ENCODE measurements at regions not wholly inside any gene's neighbourhood (a gene's known extent, or its start where the extent isn't known, plus 50 kb on each side); places are given as distances from the start of the nearest gene placed in this dataset.

- Mint-ChIP-seq H3K9me3 (peaks cover 16% of the 10 kb centered on the region), H3K27ac (no peak overlapping the region), H3K36me3 (no peaks in the 10 kb centered on the region), H3K4me1 (peaks cover 14% of the 10 kb centered on the region), H3K4me3 (no peak overlapping the region), H3K27me3 (ENCODE audit: insufficient read depth, low read depth) (no peaks in the 10 kb centered on the region)
- Histone ChIP-seq H3F3A (ENCODE audit: low read depth) (no peaks in the 10 kb centered on the region), H3K4me2 (no peak overlapping the region), H3K9me3 (ENCODE audit: low read depth) (no peaks in the 10 kb centered on the region), H3K79me2 (ENCODE audit: low read depth) (no peaks in the 10 kb centered on the region), H4K20me1 (ENCODE audit: low read depth) (no peaks in the 10 kb centered on the region), H3K4me3 (no peak overlapping the region), H3K36me3 (no peaks in the 10 kb centered on the region), H3K27ac (no peak overlapping the region), H2AFZ (replicated peaks) (no peak overlapping the region), H3K4me1 (no peaks in the 10 kb centered on the region), H3K27me3 (no peaks in the 10 kb centered on the region), H3K9ac (no peak overlapping the region)
- TF ChIP-seq EZH2phosphoT487 (IDR thresholded peaks at IDR 0.05) = no peak
- TF ChIP-seq, protein P1, sequence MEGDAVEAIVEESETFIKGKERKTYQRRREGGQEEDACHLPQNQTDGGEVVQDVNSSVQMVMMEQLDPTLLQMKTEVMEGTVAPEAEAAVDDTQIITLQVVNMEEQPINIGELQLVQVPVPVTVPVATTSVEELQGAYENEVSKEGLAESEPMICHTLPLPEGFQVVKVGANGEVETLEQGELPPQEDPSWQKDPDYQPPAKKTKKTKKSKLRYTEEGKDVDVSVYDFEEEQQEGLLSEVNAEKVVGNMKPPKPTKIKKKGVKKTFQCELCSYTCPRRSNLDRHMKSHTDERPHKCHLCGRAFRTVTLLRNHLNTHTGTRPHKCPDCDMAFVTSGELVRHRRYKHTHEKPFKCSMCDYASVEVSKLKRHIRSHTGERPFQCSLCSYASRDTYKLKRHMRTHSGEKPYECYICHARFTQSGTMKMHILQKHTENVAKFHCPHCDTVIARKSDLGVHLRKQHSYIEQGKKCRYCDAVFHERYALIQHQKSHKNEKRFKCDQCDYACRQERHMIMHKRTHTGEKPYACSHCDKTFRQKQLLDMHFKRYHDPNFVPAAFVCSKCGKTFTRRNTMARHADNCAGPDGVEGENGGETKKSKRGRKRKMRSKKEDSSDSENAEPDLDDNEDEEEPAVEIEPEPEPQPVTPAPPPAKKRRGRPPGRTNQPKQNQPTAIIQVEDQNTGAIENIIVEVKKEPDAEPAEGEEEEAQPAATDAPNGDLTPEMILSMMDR (IDR thresholded peaks at IDR 0.05) = no peak
- no peak for TF ChIP-seq EZH2 (IDR thresholded peaks at IDR 0.05)
- DNase-seq (ENCODE audit: low spot score) = no peak
Measured at GRCh38 chr2:36177282-36177681, 178.3 kb upstream of the CRIM1 start.

DNA sequence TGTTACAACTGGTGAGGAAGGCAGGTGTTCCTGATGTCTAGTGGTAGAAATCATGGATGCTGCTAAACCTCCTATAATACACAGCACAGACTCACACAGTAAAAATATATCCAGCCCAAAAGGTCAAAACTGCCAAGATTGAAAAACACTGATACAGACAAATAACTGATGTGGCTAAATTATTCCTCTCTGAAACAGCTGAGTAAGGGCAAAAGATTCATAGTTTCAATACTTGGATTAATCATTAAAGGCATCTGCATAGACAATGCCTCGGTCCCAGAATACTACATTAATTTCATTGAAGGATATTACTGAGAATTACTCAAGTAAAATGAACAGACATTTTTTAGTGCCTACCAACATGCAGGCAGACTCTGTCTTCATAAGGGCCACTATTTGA, 180.7 kb upstream of the CRIM1 start:
- no peak for TF ChIP-seq EZH2 (IDR thresholded peaks at IDR 0.05)
- TF ChIP-seq, protein P1 (IDR thresholded peaks at IDR 0.05) = no peak
- TF ChIP-seq EZH2phosphoT487 (IDR thresholded peaks at IDR 0.05) = no peak
- Histone ChIP-seq H2AFZ (replicated peaks) (no peak overlapping the region), H4K20me1 (ENCODE audit: low read depth) (no peaks in the 10 kb centered on the region), H3K4me3 (no peak overlapping the region), H3K9ac (no peak overlapping the region), H3K27me3 (no peaks in the 10 kb centered on the region), H3K9me3 (ENCODE audit: low read depth) (no peaks in the 10 kb centered on the region), H3K79me2 (ENCODE audit: low read depth) (no peaks in the 10 kb centered on the region), H3K27ac (no peak overlapping the region), H3K4me2 (no peak overlapping the region), H3K4me1 (no peaks in the 10 kb centered on the region), H3F3A (ENCODE audit: low read depth) (no peaks in the 10 kb centered on the region), H3K36me3 (no peaks in the 10 kb centered on the region)
- Mint-ChIP-seq H3K4me1 (peaks cover 18% of the 10 kb centered on the region), H3K4me3 (no peak overlapping the region), H3K27me3 (ENCODE audit: insufficient read depth, low read depth) (no peaks in the 10 kb centered on the region), H3K9me3 (peaks cover 8% of the 10 kb centered on the region), H3K36me3 (no peaks in the 10 kb centered on the region), H3K27ac (no peak overlapping the region)
- no peak for DNase-seq (ENCODE audit: low spot score)

GRCh38 chr2:36173760-36174404, 181.7 kb upstream of the CRIM1 start:
- Mint-ChIP-seq H3K4me1 (peaks cover 18% of the 10 kb centered on the region), H3K4me3 (no peak overlapping the region), H3K27ac (no peak overlapping the region), H3K36me3 (no peaks in the 10 kb centered on the region), H3K27me3 (ENCODE audit: insufficient read depth, low read depth) (no peaks in the 10 kb centered on the region), H3K9me3 (peaks cover 3% of the 10 kb centered on the region)
- no peaks in the 10 kb centered on the region for H3K27me3 ChIP-seq
- H3K4me2 ChIP-seq = no peak overlapping the region
- H3K36me3 ChIP-seq = no peaks in the 10 kb centered on the region
- H3K9me3 ChIP-seq (ENCODE audit: low read depth) = no peaks in the 10 kb centered on the region
- H3K4me3 ChIP-seq = no peak overlapping the region
- no peak overlapping the region for H3K27ac ChIP-seq
- no peak for DNase-seq (ENCODE audit: low spot score)
- H3K9ac ChIP-seq = no peak overlapping the region
- H4K20me1 ChIP-seq (ENCODE audit: low read depth) = no peaks in the 10 kb centered on the region
- TF ChIP-seq EZH2phosphoT487 (IDR thresholded peaks at IDR 0.05) (no peak), EZH2 (IDR thresholded peaks at IDR 0.05) (no peak)
- no peak overlapping the region for H2AFZ ChIP-seq (replicated peaks)
- H3K79me2 ChIP-seq (ENCODE audit: low read depth) = no peaks in the 10 kb centered on the region
- H3F3A ChIP-seq (ENCODE audit: low read depth) = no peaks in the 10 kb centered on the region
- H3K4me1 ChIP-seq = no peaks in the 10 kb centered on the region

GRCh38 chr2:36172824-36173223, 182.8 kb upstream of the CRIM1 start:
- no peaks in the 10 kb centered on the region for H3K9me3 ChIP-seq (ENCODE audit: low read depth)
- H3K4me1 Mint-ChIP-seq = peaks cover 18% of the 10 kb centered on the region
- no peak overlapping the region for H3K9ac ChIP-seq
- H3K36me3 Mint-ChIP-seq = no peaks in the 10 kb centered on the region
- TF ChIP-seq, protein P1 (IDR thresholded peaks at IDR 0.05) = no peak
- no peak for TF ChIP-seq EZH2 (IDR thresholded peaks at IDR 0.05)
- no peak for TF ChIP-seq EZH2phosphoT487 (IDR thresholded peaks at IDR 0.05)
- H3K4me3 ChIP-seq = no peak overlapping the region
- no peak overlapping the region for H3K4me2 ChIP-seq
- no peak overlapping the region for H2AFZ ChIP-seq (replicated peaks)
- DNase-seq (ENCODE audit: low spot score) = no peak
- no peaks in the 10 kb centered on the region for H3K79me2 ChIP-seq (ENCODE audit: low read depth)
- H3K36me3 ChIP-seq = no peaks in the 10 kb centered on the region
- H3K27me3 Mint-ChIP-seq (ENCODE audit: insufficient read depth, low read depth) = peaks cover 3% of the 10 kb centered on the region
- no peaks in the 10 kb centered on the region for H3K27me3 ChIP-seq
- H4K20me1 ChIP-seq (ENCODE audit: low read depth) = no peaks in the 10 kb centered on the region
- H3K4me1 ChIP-seq = no peaks in the 10 kb centered on the region
- no peaks in the 10 kb centered on the region for H3K9me3 Mint-ChIP-seq
- no peak overlapping the region for H3K27ac Mint-ChIP-seq
- no peaks in the 10 kb centered on the region for H3F3A ChIP-seq (ENCODE audit: low read depth)
- H3K27ac ChIP-seq = no peak overlapping the region
- H3K4me3 Mint-ChIP-seq = no peak overlapping the region

Data from neural progenitor cell (in vitro differentiated cells).